Prostate gland (tissue), 2 donors: ENCODE measurements at regions not wholly inside any gene's neighbourhood (a gene's known extent, or its start where the extent isn't known, plus 50 kb on each side); places are given as distances from the start of the nearest gene placed in this dataset.
"Not testable (repeated sequence)": the region's sequence is repeated elsewhere in the genome, so short reads cannot be mapped to it uniquely, and the experiment has no call there.

Experiments
- DNase-seq: peaks from one replicate; pipeline ENCODE4 v3.0.0-alpha.2; 2019; ENCODE audit warnings: low spot score
- H3K27ac ChIP-seq, 2 donors: fragments of 200-600 bp; sonication (generic); 2 replicates each; pipeline ENCODE4 v1.5.1; 2017 to 2019
- H3K27me3 ChIP-seq: fragments of 200-600 bp; sonication (generic); replicated peaks from 2 replicates; pipeline ENCODE4 v1.5.1; 2019; ENCODE audit not compliant: insufficient read depth
- H3K36me3 ChIP-seq, 2 donors: fragments of 200-600 bp; sonication (generic); 1 replicate in 1 of 2; 2 replicates in 1 of 2; pipeline versions ENCODE4 v1.5.1 to v1.8.1; 2017 to 2019
- H3K4me1 ChIP-seq: fragments of 200-600 bp; sonication (generic); replicated peaks from 2 replicates; pipeline ENCODE4 v1.5.1; 2019
- H3K4me3 ChIP-seq, 2 donors: fragments of 200-600 bp; sonication (generic); 2 replicates each; pipeline ENCODE4 v1.5.1; 2017 to 2019
- H3K9me3 ChIP-seq: fragments of 200-600 bp; sonication (generic); 2 replicates; pipeline ENCODE4 v1.5.1; 2017
- CTCF ChIP-seq, 4 experiments: fragments of 200-600 bp in 2 of 4; fragments of 450-650 bp in 2 of 4; sonication (generic) in 2 of 4; IDR thresholded peaks; 1 replicate in 3 of 4; 2 replicates in 1 of 4; pipeline ENCODE4 v1.5.1; 2016 to 2019; ENCODE audit warnings: antibody characterized with exemption in 4 of 4, mild to moderate bottlenecking in 2 of 4, moderate library complexity in 2 of 4
- POLR2A ChIP-seq: fragments of 450-650 bp; IDR thresholded peaks from one replicate; pipeline ENCODE4 v1.6.1; 2016; ENCODE audit warnings: antibody characterized with exemption, mild to moderate bottlenecking
- POLR2AphosphoS5 ChIP-seq: sonication (generic); formaldehyde crosslinking; IDR thresholded peaks from one replicate; pipeline ENCODE4 v1.6.1; 2017; ENCODE audit warnings: antibody characterized with exemption
- WGBS: methylation state at CpG from one replicate; pipeline ENCODE4 v1.1.5; 2018; 5-methylcytosine and 5-hydroxymethylcytosine counted together
- intact Hi-C: fragments of 100-400 bp; cut with DNase I; formaldehyde crosslinking; loops from one replicate; pipeline ENCODE4 v1.14.2; 2022

- TF ChIP-seq POLR2AphosphoS5 (no peak), POLR2A (no peak), CTCF (IDR thresholded peaks at IDR 0.05) (no peak)
- no peaks in the 10 kb centered on the region for H3K9me3 ChIP-seq
- H3K4me1 ChIP-seq, result no peaks in the 10 kb centered on the region
- H3K27ac ChIP-seq, result no peak overlapping the region
- no peaks in the 10 kb centered on the region for H3K36me3 ChIP-seq
- intact Hi-C loops, result no loop called here
- no peak for DNase-seq
- no peaks in the 10 kb centered on the region for H3K27me3 ChIP-seq
- no peak overlapping the region for H3K4me3 ChIP-seq
Measured at GRCh38 chr4:125787707-125788106, 473.0 kb downstream of the FAT4 start.

GRCh38 chr4:125789023-125789422 lies 474.3 kb downstream of the FAT4 start:
- no peak for DNase-seq
- TF ChIP-seq POLR2A (no peak), POLR2AphosphoS5 (no peak), CTCF (IDR thresholded peaks at IDR 0.05) (no peak)
- H3K27ac ChIP-seq, result no peak overlapping the region
- no peaks in the 10 kb centered on the region for H3K27me3 ChIP-seq
- H3K4me1 ChIP-seq, result no peaks in the 10 kb centered on the region
- H3K36me3 ChIP-seq, result no peaks in the 10 kb centered on the region
- no peak overlapping the region for H3K4me3 ChIP-seq
- intact Hi-C loops, result no loop called here
- H3K9me3 ChIP-seq, result no peaks in the 10 kb centered on the region

- H3K4me1 ChIP-seq, result no peaks in the 10 kb centered on the region
- TF ChIP-seq POLR2AphosphoS5, result no peak
- TF ChIP-seq POLR2A, result no peak
- TF ChIP-seq CTCF (IDR thresholded peaks at IDR 0.05), result no peak
- H3K36me3 ChIP-seq, result no peaks in the 10 kb centered on the region
- H3K27me3 ChIP-seq, result no peaks in the 10 kb centered on the region
- DNase-seq, result no peak
- 89% methylated on average over 2 of the region's 2 CpGs for WGBS
- no peaks in the 10 kb centered on the region for H3K9me3 ChIP-seq
- no peak overlapping the region for H3K27ac ChIP-seq
- intact Hi-C loops, result no loop called here
- no peak overlapping the region for H3K4me3 ChIP-seq
Measured at GRCh38 chr4:125791896-125792295, 477.1 kb downstream of the FAT4 start.

DNA sequence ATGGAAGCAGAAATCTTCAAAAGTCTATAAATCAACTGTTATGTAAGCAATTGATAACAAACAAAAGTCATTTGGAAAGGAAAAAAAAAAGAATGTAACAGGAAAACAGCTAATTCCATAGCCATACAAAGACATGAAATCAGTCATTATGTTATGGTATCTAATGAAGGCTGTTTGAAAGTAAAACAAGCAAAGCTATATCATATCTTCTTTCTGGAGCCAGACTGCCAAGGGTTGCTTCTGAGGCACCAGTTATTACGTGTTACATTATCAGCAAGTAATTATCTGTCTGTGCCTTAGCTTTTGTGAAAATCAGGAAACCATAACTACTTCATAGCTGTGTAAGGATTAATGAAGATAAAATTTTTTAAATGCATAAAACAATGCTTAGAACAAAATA lies 480.2 kb downstream of the FAT4 start:
- WGBS, result 62% methylated on average over 1 of the region's 1 CpG
- Histone ChIP-seq H3K27me3 (no peaks in the 10 kb centered on the region), H3K4me1 (no peaks in the 10 kb centered on the region), H3K9me3 (no peaks in the 10 kb centered on the region), H3K36me3 (no peaks in the 10 kb centered on the region), H3K27ac (no peak overlapping the region), H3K4me3 (no peak overlapping the region)
- TF ChIP-seq POLR2A, result no peak
- intact Hi-C loops, result no loop called here
- DNase-seq, result no peak

GRCh38 chr4:125796138-125796537 lies 481.4 kb downstream of the FAT4 start:
- no peaks in the 10 kb centered on the region for H3K27me3 ChIP-seq
- H3K4me1 ChIP-seq, result no peaks in the 10 kb centered on the region
- no peak overlapping the region for H3K4me3 ChIP-seq
- no peak for DNase-seq
- H3K36me3 ChIP-seq, result no peaks in the 10 kb centered on the region
- intact Hi-C loops, result no loop called here
- no peak overlapping the region for H3K27ac ChIP-seq
- 66% methylated on average over 2 of the region's 2 CpGs for WGBS
- TF ChIP-seq CTCF (IDR thresholded peaks at IDR 0.05) (no peak), POLR2AphosphoS5 (no peak), POLR2A (no peak)
- H3K9me3 ChIP-seq, result no peaks in the 10 kb centered on the region

GRCh38 chr4:125797621-125798020 lies 482.9 kb downstream of the FAT4 start:
- WGBS, result 73% methylated on average over 4 of the region's 4 CpGs
- H3K27me3 ChIP-seq, DNase-seq, H3K9me3 ChIP-seq, H3K36me3 ChIP-seq, H3K27ac ChIP-seq, intact Hi-C loops, H3K4me1 ChIP-seq, H3K4me3 ChIP-seq: not testable (repeated sequence)
